ENCODE measurements at regions not wholly inside any gene's neighbourhood (a gene's known extent, or its start where the extent isn't known, plus 50 kb on each side); places are given as distances from the start of the nearest gene placed in this dataset.

GRCh38 chr20:17097603-17098002, 129.2 kb upstream of the PCSK2 start:
- no peak overlapping the region for H3K27ac ChIP-seq
- H3K4me1 ChIP-seq, result no peaks in the 10 kb centered on the region
- DNase-seq, result no peak
- H3K4me3 ChIP-seq, result no peak overlapping the region
- 36 to 59% methylated on average over 4 of the region's 4 CpGs for WGBS, 2 donors
- H3K36me3 ChIP-seq, result no peaks in the 10 kb centered on the region
- intact Hi-C loops (cut with DNase I), result no loop called here
- no peaks in the 10 kb centered on the region for H3K9me3 ChIP-seq
- no peaks in the 10 kb centered on the region for H3K27me3 ChIP-seq
- TF ChIP-seq EP300 (IDR thresholded peaks at IDR 0.05) (no peak), CTCF (IDR thresholded peaks at IDR 0.05) (no peak), POLR2A (IDR thresholded peaks at IDR 0.05) (no peak), POLR2AphosphoS5 (IDR thresholded peaks at IDR 0.05) (no peak)

GRCh38 chr20:17100506-17100905, 126.3 kb upstream of the PCSK2 start:
- no peak overlapping the region for H3K27ac ChIP-seq
- no peaks in the 10 kb centered on the region for H3K36me3 ChIP-seq
- WGBS, 2 donors, result 80 to 83% methylated on average over 1 of the region's 1 CpG
- DNase-seq, result no peak
- TF ChIP-seq POLR2AphosphoS5 (IDR thresholded peaks at IDR 0.05) (no peak), CTCF (IDR thresholded peaks at IDR 0.05) (no peak), POLR2A (IDR thresholded peaks at IDR 0.05) (no peak), EP300 (IDR thresholded peaks at IDR 0.05) (no peak)
- H3K4me3 ChIP-seq, result no peak overlapping the region
- no peaks in the 10 kb centered on the region for H3K4me1 ChIP-seq
- H3K9me3 ChIP-seq, result no peaks in the 10 kb centered on the region
- H3K27me3 ChIP-seq, result no peaks in the 10 kb centered on the region
- intact Hi-C loops (cut with DNase I), result no loop called here

GRCh38 chr20:17107127-17107526, 119.7 kb upstream of the PCSK2 start:
- intact Hi-C loops (cut with DNase I), result no loop called here
- H3K4me3 ChIP-seq, result no peak overlapping the region
- 82 to 91% methylated on average over 6 of the region's 6 CpGs for WGBS, 2 donors

GRCh38 chr20:17108896-17109295, 117.9 kb upstream of the PCSK2 start:
- intact Hi-C loops (cut with DNase I), result no loop called here
- Histone ChIP-seq H3K9me3 (no peaks in the 10 kb centered on the region), H3K27me3 (no peaks in the 10 kb centered on the region), H3K36me3 (no peaks in the 10 kb centered on the region), H3K4me1 (no peaks in the 10 kb centered on the region), H3K27ac (no peak overlapping the region), H3K4me3 (no peak overlapping the region)
- no peak for DNase-seq
- no peak for TF ChIP-seq POLR2AphosphoS5 (IDR thresholded peaks at IDR 0.05)
- TF ChIP-seq EP300 (IDR thresholded peaks at IDR 0.05), result no peak
- TF ChIP-seq CTCF (IDR thresholded peaks at IDR 0.05), result no peak
- no peak for TF ChIP-seq POLR2A (IDR thresholded peaks at IDR 0.05)
- 51 to 53% methylated on average over 2 of the region's 2 CpGs for WGBS, 2 donors

More at GRCh38 chr20:17107127-17107526, 119.7 kb upstream of the PCSK2 start:
- no peak for TF ChIP-seq CTCF (IDR thresholded peaks at IDR 0.05)
- no peak for TF ChIP-seq EP300 (IDR thresholded peaks at IDR 0.05)
- TF ChIP-seq POLR2A (IDR thresholded peaks at IDR 0.05), result no peak
- TF ChIP-seq POLR2AphosphoS5 (IDR thresholded peaks at IDR 0.05), result no peak
- H3K9me3 ChIP-seq, result no peaks in the 10 kb centered on the region
- no peaks in the 10 kb centered on the region for H3K4me1 ChIP-seq
- no peaks in the 10 kb centered on the region for H3K27me3 ChIP-seq
- no peak for DNase-seq
- H3K27ac ChIP-seq, result no peak overlapping the region
- no peaks in the 10 kb centered on the region for H3K36me3 ChIP-seq

- intact Hi-C loops (cut with DNase I), result no loop called here
- no peaks in the 10 kb centered on the region for H3K27me3 ChIP-seq
- H3K27ac ChIP-seq, result no peak overlapping the region
- no peaks in the 10 kb centered on the region for H3K9me3 ChIP-seq
- TF ChIP-seq POLR2AphosphoS5 (IDR thresholded peaks at IDR 0.05), result no peak
- TF ChIP-seq POLR2A (IDR thresholded peaks at IDR 0.05), result no peak
- no peak for TF ChIP-seq EP300 (IDR thresholded peaks at IDR 0.05)
- TF ChIP-seq CTCF (IDR thresholded peaks at IDR 0.05), result no peak
- 28 to 49% methylated on average over 2 of the region's 2 CpGs for WGBS, 2 donors
- no peaks in the 10 kb centered on the region for H3K4me1 ChIP-seq
- no peaks in the 10 kb centered on the region for H3K36me3 ChIP-seq
- no peak overlapping the region for H3K4me3 ChIP-seq
- DNase-seq, result no peak
Measured at GRCh38 chr20:17109307-17109706, 117.5 kb upstream of the PCSK2 start.
